ENCODE measurements at regions not wholly inside any gene's neighbourhood (a gene's known extent, or its start where the extent isn't known, plus 50 kb on each side); places are given as distances from the start of the nearest gene placed in this dataset.
"Not testable (repeated sequence)": the region's sequence is repeated elsewhere in the genome, so short reads cannot be mapped to it uniquely, and the experiment has no call there.

- H3K4me2 ChIP-seq (ENCODE audit: low read length), result no peak overlapping the region
- intact Hi-C loops (cut with micrococcal nuclease; ENCODE audit: unreplicated experiment), result no loop called here
- peaks cover 34% of the 10 kb centered on the region for H3K36me3 ChIP-seq (ENCODE audit: insufficient read depth, low read length)
- no peak overlapping the region for H3K27ac ChIP-seq (ENCODE audit: low read depth, low read length, poor library complexity, severe bottlenecking)
- no peaks in the 10 kb centered on the region for H3K9me3 ChIP-seq (ENCODE audit: low read length)
- H3K4me1 ChIP-seq (ENCODE audit: insufficient read depth, low read length, poor library complexity, severe bottlenecking), result no peaks in the 10 kb centered on the region
- CTCF ChIA-PET (ENCODE audit: unreplicated experiment), result no interaction called here
- POLR2A ChIA-PET, result interaction anchor here (0.6 to 0.7 kb wide), 2 partner anchors 463 to 649 kb away, joined by 3 to 4 read pairs; no protein-coding TSS in a partner anchor
- H2AFZ ChIP-seq (ENCODE audit: low read length), result no peak overlapping the region
- H3K9me2 ChIP-seq (ENCODE audit: insufficient read depth, low read length), result no peaks in the 10 kb centered on the region
- TF ChIP-seq EZH2phosphoT487 (IDR thresholded peaks at IDR 0.05; ENCODE audit: borderline replicate concordance, low read depth, low read length), result no peak
- TF ChIP-seq, protein P1, sequence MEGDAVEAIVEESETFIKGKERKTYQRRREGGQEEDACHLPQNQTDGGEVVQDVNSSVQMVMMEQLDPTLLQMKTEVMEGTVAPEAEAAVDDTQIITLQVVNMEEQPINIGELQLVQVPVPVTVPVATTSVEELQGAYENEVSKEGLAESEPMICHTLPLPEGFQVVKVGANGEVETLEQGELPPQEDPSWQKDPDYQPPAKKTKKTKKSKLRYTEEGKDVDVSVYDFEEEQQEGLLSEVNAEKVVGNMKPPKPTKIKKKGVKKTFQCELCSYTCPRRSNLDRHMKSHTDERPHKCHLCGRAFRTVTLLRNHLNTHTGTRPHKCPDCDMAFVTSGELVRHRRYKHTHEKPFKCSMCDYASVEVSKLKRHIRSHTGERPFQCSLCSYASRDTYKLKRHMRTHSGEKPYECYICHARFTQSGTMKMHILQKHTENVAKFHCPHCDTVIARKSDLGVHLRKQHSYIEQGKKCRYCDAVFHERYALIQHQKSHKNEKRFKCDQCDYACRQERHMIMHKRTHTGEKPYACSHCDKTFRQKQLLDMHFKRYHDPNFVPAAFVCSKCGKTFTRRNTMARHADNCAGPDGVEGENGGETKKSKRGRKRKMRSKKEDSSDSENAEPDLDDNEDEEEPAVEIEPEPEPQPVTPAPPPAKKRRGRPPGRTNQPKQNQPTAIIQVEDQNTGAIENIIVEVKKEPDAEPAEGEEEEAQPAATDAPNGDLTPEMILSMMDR (conservative IDR thresholded peaks at IDR 0.05; ENCODE audit: low read length), result no peak
- BruUV-seq (replicated peaks), result no TSS peak
- DNase-seq (ENCODE audit: low spot score), result no peak
- H3K79me2 ChIP-seq (ENCODE audit: insufficient read depth, low read depth, low read length), result no peaks in the 10 kb centered on the region; the same call in 1 of the 2 replicates
- no peak overlapping the region for H3K4me3 ChIP-seq (ENCODE audit: low read depth, low read length, poor library complexity, severe bottlenecking)
- no peaks in the 10 kb centered on the region for H4K20me1 ChIP-seq (ENCODE audit: insufficient read depth, low read length)
Observed at GRCh38 chr14:35174342-35174741, 52.0 kb downstream of the PRORP start.

DNA sequence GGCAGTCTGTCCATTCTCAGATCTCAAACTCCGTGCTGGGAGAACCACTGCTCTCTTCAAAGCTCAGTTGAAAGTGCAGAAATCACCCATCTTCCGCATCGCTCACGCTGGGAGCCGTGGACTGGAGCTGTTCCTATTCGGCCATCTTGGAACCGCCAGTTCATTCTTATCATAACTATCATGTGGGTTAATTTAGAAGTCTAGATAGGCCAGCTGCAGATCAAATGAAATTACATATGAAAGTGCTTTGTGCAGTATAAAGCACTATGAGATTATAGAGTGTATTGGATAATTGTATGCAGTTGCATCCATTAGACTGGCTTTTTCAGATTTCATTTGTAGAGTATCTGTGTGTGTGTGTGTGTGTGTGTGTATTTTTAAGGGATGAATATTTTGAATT lies 57.8 kb downstream of the PRORP start:
- Histone ChIP-seq H3K4me3 (ENCODE audit: low read depth, low read length, poor library complexity, severe bottlenecking) (no peak overlapping the region), H4K20me1 (ENCODE audit: insufficient read depth, low read length) (no peaks in the 10 kb centered on the region), H3K27ac (ENCODE audit: low read depth, low read length, poor library complexity, severe bottlenecking) (no peak overlapping the region), H3K9me3 (ENCODE audit: low read length) (no peaks in the 10 kb centered on the region), H3K79me2 (ENCODE audit: insufficient read depth, low read depth, low read length) (no peaks in the 10 kb centered on the region), H3K4me2 (ENCODE audit: low read length) (no peak overlapping the region), H3K9me2 (ENCODE audit: insufficient read depth, low read length) (no peaks in the 10 kb centered on the region), H2AFZ (ENCODE audit: low read length) (no peak overlapping the region), H3K36me3 (ENCODE audit: insufficient read depth, low read length) (peaks cover 28% of the 10 kb centered on the region), H3K4me1 (ENCODE audit: insufficient read depth, low read length, poor library complexity, severe bottlenecking) (no peaks in the 10 kb centered on the region)
- POLR2A ChIA-PET, result no interaction called here
- BruUV-seq (replicated peaks), result no TSS peak
- CTCF ChIA-PET (ENCODE audit: unreplicated experiment), result no interaction called here
- intact Hi-C loops (cut with micrococcal nuclease; ENCODE audit: unreplicated experiment), result no loop called here
- DNase-seq (ENCODE audit: low spot score), result no peak
- no peak for TF ChIP-seq EZH2phosphoT487 (IDR thresholded peaks at IDR 0.05; ENCODE audit: borderline replicate concordance, low read depth, low read length)
- TF ChIP-seq, protein P1 (conservative IDR thresholded peaks at IDR 0.05; ENCODE audit: low read length), result no peak

DNA sequence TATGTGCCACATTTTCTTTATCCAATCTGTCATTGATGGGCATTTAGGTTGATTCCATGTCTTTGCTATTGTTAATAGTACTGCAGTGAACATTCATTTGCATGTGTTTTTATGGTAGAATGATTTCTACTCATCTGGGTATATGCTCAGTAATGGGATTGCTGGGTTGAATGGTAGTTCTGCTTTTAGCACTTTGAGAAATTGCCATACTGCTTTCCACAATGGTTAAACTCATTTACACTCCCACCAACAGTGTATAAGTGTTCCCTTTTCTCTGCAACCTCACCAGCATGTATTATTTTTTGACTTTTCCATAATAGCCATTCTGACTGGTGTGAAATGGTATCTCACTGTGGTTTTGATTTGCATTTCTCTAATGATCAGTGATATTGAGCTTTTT lies 62.5 kb downstream of the PRORP start:
- DNase-seq (ENCODE audit: low spot score); H3K9me3 ChIP-seq (ENCODE audit: low read length); H3K9me2 ChIP-seq (ENCODE audit: insufficient read depth, low read length); H3K4me2 ChIP-seq (ENCODE audit: low read length); CTCF ChIA-PET (ENCODE audit: unreplicated experiment); POLR2A ChIA-PET; intact Hi-C loops (cut with micrococcal nuclease; ENCODE audit: unreplicated experiment); H4K20me1 ChIP-seq (ENCODE audit: insufficient read depth, low read length); H3K27ac ChIP-seq (ENCODE audit: low read depth, low read length, poor library complexity, severe bottlenecking); H2AFZ ChIP-seq (ENCODE audit: low read length); H3K79me2 ChIP-seq (ENCODE audit: insufficient read depth, low read depth, low read length); BruUV-seq (replicated peaks); H3K4me1 ChIP-seq (ENCODE audit: insufficient read depth, low read length, poor library complexity, severe bottlenecking); H3K4me3 ChIP-seq (ENCODE audit: low read depth, low read length, poor library complexity, severe bottlenecking): not testable (repeated sequence)
- peaks cover 28% of the 10 kb centered on the region for H3K36me3 ChIP-seq (ENCODE audit: insufficient read depth, low read length)
